AG10803 (cell line): ENCODE measurements at regions not wholly inside any gene's neighbourhood (a gene's known extent, or its start where the extent isn't known, plus 50 kb on each side); places are given as distances from the start of the nearest gene placed in this dataset.

ENCODE experiments used
- DNase-seq: peaks from one replicate; pipeline ENCODE4 v3.0.0; 2010; ENCODE audit warnings: low read depth
- H3K4me3 ChIP-seq: 2 replicates; pipeline ENCODE4 v1.5.1; 2011; ENCODE audit warnings: mild to moderate bottlenecking, low read length, control low read depth
- CTCF ChIP-seq: conservative IDR thresholded peaks from 2 replicates; pipeline ENCODE4 v1.5.1; 2011; ENCODE audit warnings: mild to moderate bottlenecking, low read length, control low read depth, inconsistent platforms

- no peak for DNase-seq
- H3K4me3 ChIP-seq = no peak overlapping the region
- TF ChIP-seq CTCF = no peak
Measured at GRCh38 chrX:116276261-116276660, 105.7 kb downstream of the AGTR2 start.

GRCh38 chrX:116277351-116278225 lies 107.0 kb downstream of the AGTR2 start:
- H3K4me3 ChIP-seq = no peak overlapping the region
- DNase-seq = peak; percentile 29
- TF ChIP-seq CTCF = no peak

DNA sequence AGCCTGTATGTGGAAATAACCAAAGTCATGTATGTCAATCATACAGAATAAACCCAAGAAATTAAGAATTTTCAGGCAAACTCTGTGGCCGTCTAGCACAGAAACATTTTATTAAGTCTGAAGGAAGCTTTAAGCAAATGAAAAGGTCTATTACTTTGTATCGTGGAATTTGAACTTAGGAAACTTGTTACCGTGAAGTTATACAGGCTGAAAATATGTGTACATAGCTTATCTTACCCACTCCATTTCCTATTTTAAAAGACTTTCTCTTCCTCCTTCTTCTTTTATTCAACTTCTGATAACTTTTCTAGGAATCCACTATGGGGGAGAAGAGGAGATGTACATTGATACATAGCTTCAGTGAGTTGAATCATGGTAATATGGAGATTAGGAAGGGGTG lies 108.3 kb downstream of the AGTR2 start:
- no peak for DNase-seq
- no peak for TF ChIP-seq CTCF
- no peak overlapping the region for H3K4me3 ChIP-seq

DNA sequence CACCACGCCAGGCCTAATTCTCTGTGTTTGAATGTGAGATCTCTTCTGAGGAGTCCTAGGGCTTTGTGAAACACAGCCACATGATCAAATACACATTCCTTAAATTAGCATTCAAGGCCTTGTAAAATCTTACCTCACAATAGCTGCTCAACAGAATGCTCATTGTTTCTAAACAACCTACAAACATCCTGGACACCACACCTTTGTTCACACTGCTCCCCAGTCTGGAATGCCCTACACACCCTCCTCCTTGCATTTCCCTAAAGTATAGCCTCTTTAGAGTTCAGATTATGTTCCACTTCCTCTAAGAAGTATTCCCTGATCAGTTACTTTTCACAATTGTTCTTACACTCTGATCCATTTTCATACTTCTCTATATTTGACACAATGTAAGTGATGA lies 110.6 kb downstream of the AGTR2 start:
- no peak for TF ChIP-seq CTCF
- no peak overlapping the region for H3K4me3 ChIP-seq
- no peak for DNase-seq

- no peak overlapping the region for H3K4me3 ChIP-seq
- DNase-seq = peak; percentile 74
- TF ChIP-seq CTCF = no peak
Measured at GRCh38 chrX:116282751-116283150, 112.2 kb downstream of the AGTR2 start.

- no peak for DNase-seq
- H3K4me3 ChIP-seq = no peak overlapping the region
- TF ChIP-seq CTCF = no peak
Measured at GRCh38 chrX:116284400-116284799, 113.9 kb downstream of the AGTR2 start.

DNA sequence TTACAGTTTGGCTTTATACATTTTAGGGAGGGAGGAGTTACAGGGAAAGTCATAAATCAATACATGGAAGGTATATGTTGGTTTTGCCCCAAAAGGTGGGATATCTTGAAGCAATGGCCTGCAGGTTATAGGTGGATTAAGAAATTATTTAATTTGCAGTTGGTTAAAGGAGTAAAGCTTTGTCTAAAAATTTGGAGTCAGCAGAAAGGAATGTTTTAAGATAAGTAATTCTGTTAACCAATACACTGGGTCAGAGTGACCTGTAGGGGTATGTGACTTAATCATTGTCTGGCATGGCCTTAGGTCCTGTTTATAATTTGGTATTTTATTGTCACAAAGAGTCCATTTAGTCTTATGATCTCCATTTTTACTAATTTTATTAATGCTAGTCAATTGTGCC lies 115.0 kb downstream of the AGTR2 start:
- no peak for DNase-seq
- no peak overlapping the region for H3K4me3 ChIP-seq
- TF ChIP-seq CTCF = no peak
